ENCODE measurements at regions not wholly inside any gene's neighbourhood (a gene's known extent, or its start where the extent isn't known, plus 50 kb on each side); places are given as distances from the start of the nearest gene placed in this dataset.

DNA sequence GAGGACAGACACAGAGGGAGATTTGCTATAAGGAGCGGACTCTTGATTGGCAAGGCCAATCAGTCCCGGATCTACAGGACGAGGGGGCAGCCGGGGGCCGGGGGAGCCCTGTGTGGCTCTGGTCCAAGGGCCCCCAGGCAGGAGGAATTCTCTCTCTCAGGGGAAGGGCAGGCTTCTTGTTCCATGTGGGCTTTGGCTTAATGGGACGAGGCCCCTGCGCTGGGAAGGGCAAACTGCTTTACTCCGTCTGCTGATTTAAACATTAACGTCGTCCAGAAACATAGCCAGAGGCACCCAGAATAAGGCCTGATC, 75.9 kb downstream of the TMEM18 start:
- DNase-seq (ENCODE audit: low read depth, low spot score) (no peak), FAIRE-seq (no peak)
- no peaks in the 10 kb centered on the region for H3K36me3 ChIP-seq (ENCODE audit: control insufficient read depth in 2 of 2, extremely low read depth in 1 of 2, insufficient read depth in 2 of 2, low read length in 2 of 2)
- H4K20me1 ChIP-seq (replicated peaks; ENCODE audit: control insufficient read depth, extremely low read depth, insufficient read depth, low read length): no peaks in the 10 kb centered on the region
- POLR2A ChIA-PET: no interaction called here
- no peaks in the 10 kb centered on the region for H3K9me1 ChIP-seq (replicated peaks; ENCODE audit: control insufficient read depth, extremely low read depth, insufficient read depth, low read length)
- intact Hi-C loops (cut with micrococcal nuclease) (no loop called here), dilution Hi-C loops (cut with MboI; ENCODE audit: extremely low pct_ligation_motif_present, low sequenced_read_pairs) (no loop called here)
- H2AFZ ChIP-seq (ENCODE audit: low read depth, low read length): no peak overlapping the region
- H3K79me2 ChIP-seq (ENCODE audit: control insufficient read depth, insufficient read depth, low read length): no peaks in the 10 kb centered on the region
- no peak overlapping the region for H3K9ac ChIP-seq (replicated peaks; ENCODE audit: extremely low read depth, insufficient read depth, low read length)
- H3K4me3 ChIP-seq (replicated peaks in 1 of 3; ENCODE audit: insufficient read depth in 1 of 3, low read depth in 1 of 3, low read length in 3 of 3): no peak overlapping the region
- CTCF ChIA-PET: no interaction called here
- no peak overlapping the region for H3K27ac ChIP-seq (ENCODE audit: insufficient read depth, low read depth, low read length)
- no peaks in the 10 kb centered on the region for H3K27me3 ChIP-seq (ENCODE audit: control insufficient read depth in 2 of 2, insufficient read depth in 2 of 2, low read length in 2 of 2)
- H3K4me2 ChIP-seq (ENCODE audit: insufficient read depth, low read length): no peak overlapping the region
- peaks cover 3% of the 10 kb centered on the region for H3K9me3 ChIP-seq (replicated peaks; ENCODE audit: control insufficient read depth, insufficient read depth, low read length)
- H3K4me1 ChIP-seq (ENCODE audit: control insufficient read depth, extremely low read depth, insufficient read depth, low read length): no peaks in the 10 kb centered on the region
- TF ChIP-seq EZH2 (IDR thresholded peaks at IDR 0.05; ENCODE audit: borderline replicate concordance, low read depth, low read length, severe bottlenecking) (no peak), MYC (IDR thresholded peaks at IDR 0.05; ENCODE audit: low read depth, low read length) (no peak), JUN (IDR thresholded peaks at IDR 0.05; ENCODE audit: borderline replicate concordance, insufficient read depth, insufficient read length, low read depth) (no peak), CTCF (IDR thresholded peaks at IDR 0.05; ENCODE audit: extremely low read depth in 1 of 2, insufficient read depth in 1 of 2, low read depth in 1 of 2, low read length in 2 of 2) (no peak), POLR2A (IDR thresholded peaks at IDR 0.05; ENCODE audit: low read depth, low read length) (no peak), GATA2 (IDR thresholded peaks at IDR 0.05; ENCODE audit: insufficient read depth, insufficient read length, low read depth, low read length) (no peak), POLR2AphosphoS5 (IDR thresholded peaks at IDR 0.05; ENCODE audit: insufficient read depth, low read depth, low read length) (no peak), FOS (IDR thresholded peaks at IDR 0.05; ENCODE audit: borderline replicate concordance, insufficient read depth, low read length) (no peak)
- TF ChIP-seq, protein P1, sequence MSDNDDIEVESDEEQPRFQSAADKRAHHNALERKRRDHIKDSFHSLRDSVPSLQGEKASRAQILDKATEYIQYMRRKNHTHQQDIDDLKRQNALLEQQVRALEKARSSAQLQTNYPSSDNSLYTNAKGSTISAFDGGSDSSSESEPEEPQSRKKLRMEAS (IDR thresholded peaks at IDR 0.05; ENCODE audit: insufficient read depth, insufficient read length): no peak
- no TSS peak for BruUV-seq (replicated peaks)

Data from endothelial cell of umbilical vein (primary cell).